Gastroesophageal sphincter (tissue), 2 donors: ENCODE measurements at regions not wholly inside any gene's neighbourhood (a gene's known extent, or its start where the extent isn't known, plus 50 kb on each side); places are given as distances from the start of the nearest gene placed in this dataset.

Experiments used
- EP300 ChIP-seq: sonication (generic); formaldehyde crosslinking; IDR thresholded peaks from one replicate; pipeline ENCODE4 v1.6.1; 2017; ENCODE audit warnings: antibody characterized with exemption, mild to moderate bottlenecking
- POLR2A ChIP-seq, 2 donors: fragments of 450-650 bp; IDR thresholded peaks; one replicate each; pipeline ENCODE4 v1.6.1; 2017; ENCODE audit warnings: antibody characterized with exemption in 2 of 2, mild to moderate bottlenecking in 2 of 2, moderate library complexity in 1 of 2

DNA sequence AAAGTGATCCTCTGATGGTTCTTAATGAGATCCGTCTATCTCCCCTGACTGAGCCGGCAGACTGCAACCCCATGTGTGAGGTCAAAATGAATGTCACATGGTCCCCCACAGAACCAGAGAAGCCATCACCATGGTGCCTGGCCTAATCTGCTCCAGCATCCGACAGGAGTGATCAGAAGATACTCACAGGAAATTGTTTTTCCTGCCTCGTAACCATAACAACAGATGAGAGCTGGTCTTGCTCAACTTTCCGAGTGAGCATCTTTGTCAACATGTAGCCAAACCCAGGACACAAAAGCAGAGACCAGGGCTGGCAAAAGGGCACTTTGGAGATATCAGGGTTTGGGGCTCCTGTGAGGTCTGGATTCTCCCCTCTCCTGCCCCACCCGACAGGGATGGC is 72.1 kb upstream of the C14orf180 start:
- TF ChIP-seq EP300 (no peak), POLR2A (IDR thresholded peaks at IDR 0.05) (no peak)
